DMS 273 (cell line): ENCODE measurements at regions not wholly inside any gene's neighbourhood (a gene's known extent, or its start where the extent isn't known, plus 50 kb on each side); places are given as distances from the start of the nearest gene placed in this dataset.

ENCODE experiments used
- DNase-seq: peaks from one replicate; lab custom pipeline; 2025; ENCODE audit not compliant: unreplicated experiment; lab: John Stamatoyannopoulos, UW

GRCh38 chr3:13715167-13715954 is 164.5 kb downstream of the WNT7A start:
- no peak for DNase-seq

DNA sequence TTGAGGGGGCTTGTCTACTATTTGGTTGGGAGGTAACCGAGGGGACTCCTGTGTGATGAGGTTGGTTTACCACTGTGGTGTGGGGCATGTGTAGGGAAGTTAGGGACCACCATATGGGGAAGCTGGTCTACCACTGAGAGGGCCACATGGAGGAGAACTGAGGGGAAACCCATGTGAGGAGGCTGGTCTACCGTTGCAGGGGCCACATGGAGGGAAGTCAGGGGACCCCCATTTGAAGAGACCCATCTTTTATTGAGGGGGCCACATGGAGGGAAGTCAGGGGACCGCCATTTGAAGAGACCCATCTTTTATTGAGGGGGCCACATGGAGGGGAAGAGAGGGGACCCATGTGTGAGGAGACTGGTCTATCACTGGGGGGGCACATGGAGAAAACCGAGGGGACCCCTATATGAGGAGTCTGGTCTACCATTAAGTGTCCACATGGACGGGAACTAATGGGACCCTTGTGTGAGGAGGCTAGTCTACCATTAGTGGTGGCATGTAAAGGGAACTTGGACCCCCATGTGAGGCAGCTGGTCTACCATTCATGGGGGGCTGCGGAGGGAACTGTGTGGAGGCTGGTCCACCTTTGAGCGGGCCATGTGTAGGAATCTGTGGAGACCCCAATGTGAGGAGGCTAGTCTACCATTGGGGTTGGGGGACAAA is 165.5 kb downstream of the FBLN2 start:
- no peak for DNase-seq

- DNase-seq, result no peak
These were observed 164.5 kb downstream of the FBLN2 start for GRCh38 chr3:13713396-13713795.

DNA sequence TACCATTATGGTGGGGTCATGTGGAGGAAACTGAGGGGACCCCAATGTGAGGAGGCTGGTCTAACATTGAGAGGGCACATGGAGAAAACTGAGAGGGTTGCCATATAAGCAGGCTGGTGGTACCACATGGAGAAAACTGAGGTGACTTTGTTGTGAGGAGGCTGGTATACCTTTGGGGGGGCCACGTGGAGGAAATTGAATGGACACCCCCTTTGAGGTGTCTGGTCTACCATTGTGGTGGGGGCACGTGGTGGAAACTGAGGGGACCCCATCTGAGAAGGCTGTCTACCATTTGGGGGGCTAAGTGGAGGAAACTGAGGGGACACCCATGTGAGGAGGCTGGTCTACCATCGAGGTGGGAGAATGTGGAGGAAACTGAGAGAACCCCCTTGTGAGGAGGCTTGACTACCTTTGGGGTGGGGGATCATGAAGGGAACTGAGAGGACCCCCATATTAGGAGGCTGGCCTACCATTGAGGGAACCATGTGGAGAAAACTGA is 163.8 kb downstream of the FBLN2 start:
- no peak for DNase-seq

GRCh38 chr3:13711911-13712650 is 163.2 kb downstream of the FBLN2 start:
- DNase-seq, result peak; percentile 17

DNA sequence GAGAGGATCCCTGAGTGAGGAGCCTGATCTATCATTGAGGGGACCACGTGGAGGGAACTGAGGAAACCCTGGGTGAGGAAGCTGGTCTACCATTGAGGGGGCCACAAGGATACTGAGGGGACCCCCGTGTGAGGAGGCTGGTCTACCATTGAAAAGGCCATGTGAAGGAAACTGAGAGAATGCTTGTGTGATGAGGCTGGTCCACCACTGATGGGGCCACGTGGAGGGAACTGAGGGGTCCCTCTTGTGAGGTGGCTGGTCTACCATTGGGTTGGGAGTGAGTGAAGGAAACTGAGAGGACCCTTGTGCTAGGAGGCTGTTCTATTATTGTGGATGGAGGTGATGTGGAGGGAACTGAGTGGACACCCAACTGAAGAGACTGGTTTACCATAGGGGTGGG is 161.3 kb downstream of the FBLN2 start:
- no peak for DNase-seq

GRCh38 chr3:13709706-13710105 is 160.8 kb downstream of the FBLN2 start:
- DNase-seq, result no peak

DNA sequence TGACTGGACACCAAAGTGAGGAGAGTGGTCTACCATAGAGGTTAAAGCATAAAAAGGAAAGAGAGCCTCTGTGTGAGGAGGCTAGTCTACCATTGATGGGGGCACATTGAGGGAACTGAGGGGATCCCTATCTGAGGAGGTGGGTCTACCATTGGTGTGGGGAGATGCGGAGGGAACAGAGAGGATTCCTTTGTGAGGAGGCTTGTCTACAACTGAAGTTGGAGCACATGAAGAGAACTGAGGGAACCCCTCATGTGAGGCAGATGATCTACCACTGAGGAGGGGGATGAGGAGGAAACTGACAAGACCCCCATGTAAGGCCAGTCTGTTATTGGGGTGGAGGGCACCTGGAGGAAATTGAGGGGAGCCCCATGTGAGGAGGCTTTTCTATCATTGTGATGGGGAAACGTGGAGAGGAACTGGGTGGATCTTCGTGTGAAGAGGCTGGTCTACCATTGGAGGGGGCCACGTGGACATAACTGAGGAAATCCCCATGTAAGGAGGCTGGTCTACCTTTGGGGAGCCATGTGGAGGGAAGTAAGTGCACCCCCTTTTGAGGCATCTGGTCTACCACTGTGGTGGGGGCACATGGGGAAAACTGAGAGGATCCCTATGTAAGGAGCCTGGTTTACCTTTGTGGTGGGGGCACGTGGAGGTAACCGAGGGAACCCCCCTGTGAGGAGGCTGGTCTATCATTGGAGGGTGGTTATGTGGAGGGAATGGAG is 160.1 kb downstream of the FBLN2 start:
- DNase-seq, result no peak

DNA sequence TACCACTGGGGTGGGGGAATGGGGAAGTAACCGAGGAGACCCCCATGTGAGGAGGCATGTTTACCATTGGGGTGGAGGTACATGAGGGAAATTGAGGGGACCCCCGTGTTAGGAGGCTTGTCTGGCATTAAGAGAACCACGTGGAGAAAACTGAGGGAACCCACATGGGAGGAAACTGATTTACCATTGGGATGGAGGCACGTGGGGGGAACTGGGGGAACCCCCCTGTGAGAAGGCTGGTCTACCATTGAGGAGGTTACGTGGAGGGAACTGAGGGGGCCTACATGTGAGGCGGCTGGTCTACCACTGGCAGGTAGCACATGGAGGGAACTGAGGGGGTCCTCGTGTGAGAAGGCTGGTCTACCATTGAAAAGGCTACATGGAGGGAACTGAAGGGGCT is 159.4 kb downstream of the FBLN2 start:
- DNase-seq, result no peak

- DNase-seq, result no peak
These were observed 158.5 kb downstream of the FBLN2 start for GRCh38 chr3:13707456-13707855.

DNA sequence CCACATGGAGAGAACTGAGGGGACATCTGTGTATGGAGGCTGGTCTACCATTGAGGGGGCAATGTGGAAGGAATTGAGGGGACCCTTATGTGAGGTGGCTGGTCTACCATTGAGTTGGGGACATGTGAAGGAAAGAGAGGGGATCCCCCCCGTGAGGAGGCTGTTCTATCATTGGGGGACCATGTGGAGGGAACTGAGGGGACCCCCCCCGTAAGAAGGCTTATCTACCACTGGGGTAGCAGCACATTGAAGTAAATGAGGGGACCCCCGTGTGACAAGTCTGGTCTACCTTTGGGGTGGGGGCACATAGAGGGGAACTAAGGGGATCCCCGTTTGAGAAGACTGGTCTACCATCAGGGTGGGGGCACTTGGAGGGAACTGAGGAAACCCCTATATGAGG is 158.0 kb downstream of the FBLN2 start:
- DNase-seq, result no peak

- no peak for DNase-seq
These were observed 157.5 kb downstream of the FBLN2 start for GRCh38 chr3:13706451-13706850.

- DNase-seq, result no peak
These were observed 156.9 kb downstream of the FBLN2 start for GRCh38 chr3:13705702-13706280.

DNA sequence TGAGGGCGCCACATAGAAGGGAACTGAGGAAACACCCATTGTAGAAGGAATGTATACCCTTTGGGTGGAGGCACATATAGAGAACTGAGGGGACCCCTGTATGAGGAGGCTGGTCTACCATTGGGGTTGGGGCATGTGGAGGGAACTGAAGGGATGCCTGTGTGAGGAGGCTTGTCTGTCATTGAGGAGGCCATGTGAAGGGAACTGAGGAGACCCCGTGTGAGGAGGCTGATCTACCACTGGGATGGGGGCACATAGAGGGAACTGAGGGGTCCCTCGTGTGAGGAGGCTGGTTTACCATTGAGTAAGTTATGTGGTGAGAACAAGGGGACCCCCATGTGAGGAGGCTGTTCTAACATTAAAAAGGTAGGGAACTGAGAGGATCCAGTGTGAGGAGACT is 156.1 kb downstream of the FBLN2 start:
- DNase-seq, result no peak

GRCh38 chr3:13704174-13704573 is 155.2 kb downstream of the FBLN2 start:
- DNase-seq, result no peak

DNA sequence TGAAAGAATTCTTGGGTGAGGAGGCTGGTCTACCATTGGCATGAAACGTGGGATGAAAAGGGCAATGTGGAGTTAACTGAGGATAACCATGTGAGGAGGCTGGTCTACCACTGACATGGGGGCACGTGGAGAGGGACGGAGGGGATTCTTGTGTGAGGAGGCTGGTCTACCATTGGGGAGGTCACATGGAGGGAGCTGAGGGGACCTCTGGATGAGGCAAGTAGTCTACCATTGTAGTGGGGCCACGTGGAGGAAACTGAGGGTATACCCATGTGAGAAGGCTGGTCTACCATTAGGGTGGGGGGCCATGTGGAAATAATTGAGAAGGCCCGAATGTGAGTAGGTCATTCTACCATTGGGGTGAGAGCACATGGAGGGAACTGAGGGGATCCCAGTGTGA is 154.1 kb downstream of the FBLN2 start:
- no peak for DNase-seq

DNA sequence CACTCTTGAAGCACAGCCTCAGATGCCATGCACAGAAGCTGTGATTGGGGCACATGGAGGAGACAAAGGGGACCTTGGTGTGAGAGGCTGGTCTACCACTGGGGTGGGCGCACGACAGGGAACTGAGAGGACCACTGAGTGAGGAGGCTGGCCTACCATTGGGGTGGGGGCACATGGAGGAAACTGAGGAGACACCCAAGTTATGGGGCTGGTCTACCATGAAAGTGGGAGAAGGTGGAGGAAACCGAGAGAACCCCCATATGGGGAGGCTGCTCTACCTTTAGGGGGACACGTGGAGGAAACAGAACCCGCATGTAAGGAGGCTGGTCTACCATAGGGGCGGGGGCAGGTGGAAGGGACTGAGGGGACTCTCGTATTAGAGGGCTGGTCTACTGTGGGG is 153.4 kb downstream of the FBLN2 start:
- DNase-seq, result no peak

DNA sequence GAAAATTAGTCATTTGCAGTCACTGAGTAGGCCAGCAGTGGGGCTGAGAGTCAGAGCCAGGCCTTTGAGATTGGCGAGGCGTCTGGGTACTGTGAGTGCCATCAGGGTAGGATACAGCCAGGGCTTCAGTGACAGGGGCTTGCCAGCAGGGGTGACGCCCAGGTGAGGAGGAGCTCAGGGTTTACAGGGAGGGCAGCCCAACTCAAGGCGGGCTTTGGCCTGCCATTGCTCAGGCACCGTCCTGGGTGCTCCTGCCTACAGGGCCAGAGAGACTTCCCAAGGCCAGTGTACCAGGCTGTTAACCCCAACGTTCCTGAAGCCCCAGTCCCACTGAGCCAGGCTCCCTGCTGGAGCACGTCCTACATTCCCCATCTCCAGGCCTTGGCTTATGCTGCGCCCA is 152.0 kb downstream of the FBLN2 start:
- DNase-seq, result no peak

DNA sequence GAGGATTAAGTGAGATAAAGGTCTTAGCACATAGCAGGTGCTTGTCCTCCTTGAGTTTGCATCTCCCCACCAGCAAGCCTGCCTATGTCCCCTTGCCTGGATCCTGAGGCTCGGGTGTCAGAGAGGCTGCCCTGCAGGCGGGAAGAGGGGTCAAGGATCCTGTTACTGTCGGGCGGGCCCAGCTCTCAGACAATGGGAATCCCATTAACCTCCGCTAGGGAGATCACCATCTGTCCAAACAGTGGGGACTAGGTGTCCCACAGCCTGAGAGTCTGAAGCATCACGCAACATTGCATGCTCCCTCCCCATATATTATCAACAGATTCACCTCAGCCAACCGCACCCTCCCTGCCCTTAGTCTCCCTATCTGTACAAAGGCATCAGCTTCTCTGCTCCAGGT is 151.4 kb downstream of the FBLN2 start:
- DNase-seq, result no peak

- DNase-seq, result no peak
These were observed 147.8 kb downstream of the FBLN2 start for GRCh38 chr3:13696699-13697098.

- no peak for DNase-seq
These were observed 144.5 kb downstream of the FBLN2 start for GRCh38 chr3:13693441-13693840.
